COLO668 (cell line): ENCODE measurements at regions not wholly inside any gene's neighbourhood (a gene's known extent, or its start where the extent isn't known, plus 50 kb on each side); places are given as distances from the start of the nearest gene placed in this dataset.
"Not testable (repeated sequence)": the region's sequence is repeated elsewhere in the genome, so short reads cannot be mapped to it uniquely, and the experiment has no call there.

Source experiments
- DNase-seq: peaks from one replicate; lab custom pipeline; 2025; ENCODE audit not compliant: unreplicated experiment; lab: John Stamatoyannopoulos, UW

DNA sequence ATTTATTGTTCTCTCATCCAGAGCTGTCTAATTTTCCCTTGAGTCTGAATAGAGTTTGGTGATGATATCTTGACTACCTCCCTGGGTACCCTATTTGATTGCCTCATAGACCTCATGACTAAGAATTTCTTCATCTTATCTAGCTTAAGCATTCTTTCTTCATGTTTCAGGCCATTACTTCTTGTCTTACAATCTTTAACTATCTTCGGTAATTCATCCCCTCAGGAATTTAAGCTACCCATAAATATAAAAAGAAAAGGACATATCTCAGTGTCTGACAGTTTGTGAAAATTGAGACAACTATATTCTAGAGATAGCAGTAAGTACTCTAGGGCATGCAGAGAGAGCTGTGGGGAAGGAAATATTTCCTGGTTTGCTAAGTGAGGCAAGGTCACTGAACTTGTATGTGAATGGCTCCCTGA, 466.1 kb upstream of the GRID2 start:
- no peak for DNase-seq

DNA sequence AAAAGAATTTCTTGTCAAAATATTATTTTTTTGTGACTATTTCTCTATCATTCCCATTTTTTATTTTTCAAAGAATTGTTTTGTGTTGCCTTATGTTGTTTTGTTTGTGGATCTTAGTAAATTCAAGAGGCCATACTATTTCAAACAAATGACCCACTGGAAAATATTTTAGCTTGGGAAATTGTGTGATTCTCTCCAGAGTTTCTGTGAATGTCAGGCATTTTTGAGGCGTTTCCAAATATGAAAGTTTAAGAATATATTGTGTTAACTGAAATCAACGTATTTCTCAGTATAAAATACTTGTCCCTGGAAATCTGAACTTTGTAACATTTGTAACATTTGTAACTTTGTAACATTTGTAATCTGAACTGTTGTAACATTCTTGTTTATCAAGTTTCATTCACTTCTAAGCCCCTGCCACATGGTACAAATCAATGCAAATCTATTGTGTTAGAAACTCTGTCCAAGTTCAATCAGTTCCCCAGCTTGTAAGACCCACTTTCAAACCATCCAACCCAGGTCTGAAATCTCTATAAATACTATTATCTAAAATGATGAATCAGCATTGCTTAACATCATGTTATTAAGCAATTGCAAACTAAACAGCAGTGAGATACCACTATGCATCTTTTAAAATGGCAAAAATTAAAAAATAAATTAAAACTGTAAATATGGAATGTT, 465.4 kb upstream of the GRID2 start:
- no peak for DNase-seq

DNA sequence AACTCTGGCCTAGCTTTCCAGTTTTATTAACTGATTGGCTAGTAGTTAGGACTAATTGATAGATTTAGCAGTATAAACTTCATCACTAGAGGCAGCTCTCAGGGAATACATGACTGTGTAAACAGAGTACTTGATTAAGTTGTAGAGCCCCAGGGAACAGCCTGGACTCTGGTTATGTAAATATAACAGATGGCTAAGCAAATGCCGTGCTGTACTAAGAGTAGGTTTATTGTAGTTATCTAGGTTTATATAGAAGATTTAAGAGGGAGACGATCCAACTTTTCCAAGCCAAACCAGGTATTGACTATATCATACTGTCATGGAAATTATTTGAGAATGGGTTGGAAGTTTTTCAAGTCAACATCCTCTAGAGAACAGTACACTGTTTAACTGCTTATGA, 463.4 kb upstream of the GRID2 start:
- DNase-seq: peak; percentile 29

DNA sequence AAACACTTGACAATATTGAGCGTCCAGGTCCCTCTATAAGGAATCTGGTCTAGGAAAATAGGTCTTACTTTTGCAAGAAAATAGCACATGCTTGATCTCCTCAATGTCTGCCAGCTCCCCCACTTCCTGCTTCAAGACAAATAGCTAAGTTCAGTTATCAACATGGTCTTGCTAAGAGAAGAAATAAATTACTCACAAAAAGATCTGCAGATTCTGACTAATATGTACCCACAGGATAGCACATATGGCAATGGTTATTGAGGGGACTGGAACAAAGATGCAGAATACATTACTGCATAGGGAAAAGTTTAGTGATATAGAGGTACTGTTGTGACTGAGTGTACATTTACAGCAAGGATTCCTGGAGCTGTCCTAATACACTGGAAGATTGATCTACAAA, 457.5 kb upstream of the GRID2 start:
- DNase-seq: no peak

DNA sequence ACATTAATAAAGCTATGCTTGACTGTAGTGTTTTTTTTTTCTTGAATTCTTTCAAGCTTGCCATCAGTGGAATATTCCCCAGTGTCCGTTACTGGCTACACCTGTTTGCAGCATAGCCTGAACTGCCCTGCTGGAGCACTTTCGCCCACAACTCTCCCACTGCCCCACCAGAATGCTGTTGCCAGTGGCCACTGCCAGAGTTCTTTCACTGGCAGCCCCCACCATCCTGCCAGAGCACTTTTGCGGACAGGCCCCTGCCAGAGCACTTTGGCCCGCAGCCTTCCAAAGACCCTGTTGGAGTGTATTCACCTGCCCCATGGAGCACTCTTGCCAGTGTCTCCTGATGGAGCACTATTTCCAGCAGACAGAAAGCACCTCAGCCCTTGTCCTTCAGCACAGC, 452.3 kb upstream of the GRID2 start:
- DNase-seq: no peak

DNA sequence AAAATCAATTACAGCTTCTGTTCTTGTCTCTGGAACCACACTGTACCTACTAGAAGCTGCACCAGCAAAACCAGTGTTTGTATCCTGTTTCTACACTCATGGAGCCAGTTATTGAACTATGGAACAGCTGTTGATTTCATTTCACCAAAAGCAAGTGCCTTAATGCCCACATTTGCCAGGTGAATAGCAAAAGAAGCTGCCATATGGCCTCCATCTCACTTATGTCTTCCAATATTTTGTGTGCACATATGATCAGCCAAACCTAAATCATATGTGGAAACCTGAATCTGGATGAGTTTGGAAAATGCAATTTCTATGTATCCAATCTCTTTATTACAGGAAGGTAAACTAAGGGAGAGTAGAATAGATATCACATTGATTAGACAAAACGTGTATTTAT, 415.8 kb upstream of the GRID2 start:
- no peak for DNase-seq

DNA sequence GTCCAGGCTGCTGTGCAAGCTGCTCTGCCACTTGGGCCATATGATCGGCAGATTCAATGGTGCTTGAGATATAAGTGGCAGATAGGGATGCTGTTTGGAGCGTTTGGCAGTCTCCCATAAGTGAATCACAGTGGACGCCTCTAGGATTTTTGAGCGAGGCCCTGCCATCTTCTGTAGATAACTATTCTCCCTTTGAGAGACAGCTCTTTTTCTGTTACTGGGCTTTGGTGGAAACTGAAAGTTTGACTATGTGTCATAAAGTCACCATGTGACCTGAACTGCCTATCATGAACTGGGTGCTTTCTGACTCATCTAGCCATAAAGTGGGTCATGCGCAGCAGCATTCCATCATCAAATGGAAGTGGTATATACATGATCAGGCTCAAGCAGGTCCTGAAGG, 412.5 kb upstream of the GRID2 start:
- DNase-seq: not testable (repeated sequence)

DNA sequence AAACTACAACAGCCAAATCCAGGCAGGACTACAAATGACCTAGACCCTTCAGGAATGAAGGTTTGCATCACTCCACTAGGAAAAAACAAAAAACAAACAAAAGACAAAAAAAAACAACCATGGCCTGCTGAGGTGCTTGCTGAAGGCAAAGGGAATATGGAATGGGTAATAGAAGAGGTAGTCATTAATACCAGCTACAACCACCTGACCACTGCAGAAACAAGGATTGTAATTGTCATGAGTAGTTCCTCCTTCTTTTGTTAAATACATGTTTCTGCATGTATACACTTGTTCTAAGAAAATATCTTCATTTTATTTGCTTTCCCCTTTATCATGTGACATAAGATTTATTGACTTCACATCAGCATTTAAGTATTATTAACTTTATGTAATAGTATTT, 409.8 kb upstream of the GRID2 start:
- no peak for DNase-seq

DNA sequence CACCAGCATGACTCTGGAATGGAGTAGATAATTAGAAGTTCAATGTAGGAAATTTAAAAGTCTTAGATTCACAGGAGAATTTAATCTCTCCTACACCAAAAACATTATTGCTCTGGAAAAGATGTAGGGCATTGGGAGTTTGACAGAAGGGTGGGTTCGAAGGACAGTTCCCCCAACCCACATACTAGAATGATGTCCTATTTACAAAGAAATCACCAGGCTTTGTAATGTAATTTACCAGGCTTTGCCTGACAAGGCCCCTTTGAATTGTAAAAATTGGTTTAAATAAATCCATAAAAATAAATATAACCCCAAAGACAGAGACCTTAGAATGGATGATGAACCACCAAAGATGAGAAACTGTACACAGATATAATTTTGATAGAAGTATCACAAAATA, 399.2 kb upstream of the GRID2 start:
- DNase-seq: no peak

DNA sequence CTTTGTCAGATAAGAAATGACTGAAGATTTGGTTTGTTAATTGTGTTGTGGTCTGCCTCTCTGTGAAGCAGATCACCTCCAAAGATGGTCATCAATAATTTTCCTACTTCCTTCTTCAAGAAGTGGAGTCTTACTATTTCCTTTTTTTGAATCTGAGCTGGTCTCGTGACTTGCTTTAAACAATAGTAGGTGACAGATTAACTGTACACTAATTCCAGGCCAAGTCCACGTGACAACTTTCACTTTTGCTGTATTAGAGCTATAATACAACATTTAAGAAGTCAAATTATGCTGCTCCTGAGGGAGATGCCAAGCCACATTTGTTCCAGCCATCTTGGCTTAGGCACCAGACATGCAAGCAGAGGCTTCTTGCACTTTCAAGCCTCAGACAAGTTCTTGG, 393.8 kb upstream of the GRID2 start:
- no peak for DNase-seq

DNA sequence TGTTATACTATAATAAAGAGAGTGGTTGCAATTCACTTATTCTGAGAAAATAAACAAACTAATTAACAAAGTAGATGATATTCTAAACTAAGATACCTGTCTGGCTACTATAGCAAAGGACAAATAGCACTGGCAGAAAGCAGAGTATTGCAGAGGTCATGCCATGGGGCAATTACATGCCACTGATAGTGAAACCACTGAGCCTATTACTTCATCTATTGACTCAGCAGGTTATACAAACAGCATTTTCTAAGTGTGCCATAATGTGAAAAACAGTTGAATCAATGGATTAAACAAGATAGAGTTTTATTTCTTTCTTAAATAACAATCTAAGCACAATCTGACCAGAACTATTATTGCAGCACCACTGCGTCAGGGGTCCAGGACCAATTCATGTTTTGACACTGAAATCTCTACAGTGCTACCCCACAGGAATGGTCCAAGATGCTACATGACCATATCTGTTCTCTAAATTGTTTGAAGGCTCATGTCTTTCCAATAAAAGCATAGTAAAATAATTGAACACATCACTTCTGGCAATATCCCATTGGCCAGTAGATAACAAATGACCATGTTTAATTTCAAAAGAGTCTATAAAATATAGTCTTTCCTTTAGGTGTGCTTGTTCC, 389.5 kb upstream of the GRID2 start:
- DNase-seq: no peak

DNA sequence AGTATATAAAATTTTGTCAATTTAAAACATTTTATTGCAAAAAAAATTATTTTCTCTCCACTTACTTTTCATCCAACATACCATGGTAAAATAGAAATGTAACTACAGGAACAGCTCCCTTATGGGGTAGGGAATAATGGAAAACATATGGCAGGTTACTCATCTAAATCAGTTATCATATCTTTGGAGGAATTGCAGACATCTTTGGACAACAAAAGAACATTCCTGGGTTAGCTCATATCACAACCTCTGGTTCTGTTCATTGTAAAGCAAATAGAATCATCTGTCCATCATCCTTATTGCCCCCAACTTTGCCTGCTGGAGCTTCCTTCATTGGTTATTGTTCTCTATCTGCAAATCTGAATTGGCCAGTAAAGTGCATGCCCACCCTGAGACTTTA, 387.5 kb upstream of the GRID2 start:
- no peak for DNase-seq

DNA sequence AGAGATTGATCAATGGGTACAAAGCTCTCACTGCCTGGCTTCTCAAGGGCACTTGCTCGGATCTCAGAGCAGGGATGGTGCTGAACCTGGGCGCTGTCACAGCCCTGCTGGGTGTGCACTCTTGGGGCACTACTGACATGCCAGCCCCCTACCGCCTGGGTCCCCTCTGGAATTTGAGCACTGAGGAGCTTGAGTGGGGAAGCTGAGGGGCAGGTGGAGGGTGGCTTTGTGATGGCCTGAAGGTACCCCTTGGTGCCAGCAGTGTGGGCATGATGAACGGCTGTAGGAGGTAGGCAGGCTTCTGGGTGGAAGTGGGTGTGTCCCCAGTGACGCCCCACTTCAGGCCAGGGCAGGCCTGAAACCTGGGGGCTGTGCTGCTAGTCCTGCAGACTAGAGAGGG, 379.1 kb upstream of the GRID2 start:
- DNase-seq: no peak

DNA sequence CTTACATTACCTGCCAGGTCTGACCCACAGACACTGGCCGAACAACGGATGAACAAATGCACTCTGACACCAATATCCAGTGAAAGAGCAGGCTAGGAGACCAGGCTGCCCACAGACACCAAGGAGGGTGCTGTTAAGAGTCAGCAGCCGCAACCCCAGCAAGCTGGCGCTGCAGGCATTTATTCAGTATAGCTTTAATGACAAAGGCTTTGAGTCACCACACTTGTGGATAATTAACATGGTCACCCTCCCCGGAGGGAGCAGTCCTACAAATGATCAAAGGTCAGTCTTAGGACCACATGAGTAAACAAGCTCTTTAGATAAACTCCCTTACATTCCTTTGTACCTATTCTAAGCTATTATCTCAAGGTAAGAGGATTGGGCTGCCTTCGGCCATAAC, 368.5 kb upstream of the GRID2 start:
- DNase-seq: no peak

DNA sequence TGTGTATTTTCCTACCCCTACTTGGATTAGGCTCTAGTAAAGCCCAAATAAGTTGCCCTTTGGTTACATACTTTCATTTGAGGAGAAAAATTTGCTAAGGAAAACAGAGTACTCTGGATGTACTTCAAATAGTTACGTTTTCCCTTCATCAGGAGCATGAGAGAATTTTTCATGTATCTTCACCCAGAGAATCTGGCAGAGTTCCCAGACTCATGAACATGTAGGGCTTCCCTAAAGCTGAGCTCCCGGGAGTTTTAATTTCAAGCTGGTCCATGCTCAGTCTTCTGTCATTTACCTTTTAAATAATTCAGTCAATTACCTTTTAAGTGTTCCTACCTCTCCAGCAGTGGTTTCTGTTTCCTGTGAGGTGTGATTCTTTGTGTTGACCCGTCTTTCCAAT, 367.5 kb upstream of the GRID2 start:
- DNase-seq: peak; percentile 8

DNA sequence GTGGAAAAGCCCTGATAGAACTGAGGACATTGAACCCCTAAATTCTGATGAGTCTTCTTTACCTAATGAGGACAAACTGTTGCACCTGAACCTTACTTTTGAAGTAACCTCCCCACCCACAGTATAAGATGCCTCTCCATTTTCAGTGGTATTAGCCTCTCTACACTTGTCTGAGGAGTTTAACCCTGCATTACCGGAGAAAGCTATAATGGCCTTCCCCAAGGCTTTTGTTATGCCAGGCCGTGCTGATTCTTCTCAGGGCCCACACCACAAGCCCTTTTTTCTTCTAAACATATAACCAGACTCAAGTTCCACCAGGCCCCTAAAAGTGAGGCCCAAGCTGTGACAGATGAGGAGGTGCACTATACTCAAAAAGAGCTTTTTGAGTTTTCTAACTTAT, 345.8 kb upstream of the GRID2 start:
- DNase-seq: no peak

DNA sequence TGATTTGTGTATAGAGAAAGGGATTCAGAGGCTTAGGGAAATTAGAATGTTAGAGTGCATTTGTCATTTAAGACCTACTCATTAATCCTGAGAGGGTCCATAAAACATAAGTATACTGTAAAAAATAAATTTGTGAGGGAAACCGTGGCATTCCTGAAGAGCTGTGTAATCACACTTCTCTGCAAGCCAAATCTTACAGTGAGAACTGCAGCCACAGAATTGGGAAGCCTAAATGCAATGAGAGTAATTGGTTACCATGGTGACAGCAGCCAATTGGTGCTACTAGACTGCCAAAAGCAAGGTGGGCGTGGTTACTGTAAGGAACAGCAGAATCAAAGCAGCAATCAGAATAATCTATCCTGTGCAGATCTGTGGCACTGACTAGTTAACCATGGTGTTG, 345.2 kb upstream of the GRID2 start:
- no peak for DNase-seq

DNA sequence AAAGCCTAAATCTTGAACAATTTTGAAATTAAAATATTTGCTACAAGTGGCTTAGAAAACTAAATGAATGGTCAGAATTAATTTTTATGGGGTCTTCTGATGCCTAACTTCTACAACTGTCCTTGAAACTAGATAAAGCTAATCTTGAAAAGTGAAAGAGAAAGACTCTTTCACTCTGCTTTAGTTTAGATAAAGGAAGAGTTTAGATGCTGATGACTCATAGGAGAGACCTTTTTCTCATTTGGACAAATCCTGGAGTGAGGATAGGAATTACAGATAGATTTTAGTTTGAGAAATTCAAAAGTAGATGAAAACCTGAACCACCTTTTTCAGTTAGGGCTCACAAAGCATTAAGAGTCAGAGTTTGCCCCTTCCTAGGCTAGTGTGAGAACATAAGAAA, 342.3 kb upstream of the GRID2 start:
- DNase-seq: no peak

DNA sequence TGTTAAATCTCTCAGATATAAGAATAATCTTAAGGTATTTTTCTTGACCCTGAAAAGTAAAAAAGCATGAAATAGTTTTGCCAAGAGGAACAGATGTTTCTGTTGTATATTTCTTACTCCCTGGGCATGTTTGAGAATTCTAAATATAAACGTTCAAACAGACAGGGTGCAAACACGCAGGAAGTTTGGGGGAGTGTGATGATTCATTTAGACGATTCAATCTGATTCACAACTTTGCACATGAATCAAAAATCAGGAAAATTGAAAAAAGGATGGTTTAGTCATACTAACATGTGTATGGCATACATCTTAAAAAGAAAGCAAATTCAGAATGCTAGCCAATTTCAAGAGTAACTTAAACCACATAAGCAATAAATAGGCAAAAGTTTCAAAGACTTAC, 340.3 kb upstream of the GRID2 start:
- DNase-seq: no peak

DNA sequence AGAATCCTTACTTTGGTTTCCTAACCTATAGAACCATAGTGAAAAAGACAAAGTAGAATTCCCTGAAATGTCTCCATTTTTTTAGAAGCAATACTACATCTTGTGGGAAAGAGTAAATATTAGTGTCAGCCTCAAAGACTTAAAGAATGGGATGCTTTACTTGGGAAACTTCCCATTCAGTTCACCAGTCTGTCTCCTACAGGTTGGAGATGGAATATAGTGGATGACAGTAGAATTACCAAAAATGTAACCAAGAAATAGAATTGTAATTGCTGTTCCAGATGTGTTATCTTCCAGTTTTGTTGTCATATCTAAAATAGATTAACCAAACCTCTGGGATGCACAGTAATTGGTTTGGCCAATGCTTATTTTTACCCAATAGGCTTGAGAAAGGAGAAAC, 338.6 kb upstream of the GRID2 start:
- no peak for DNase-seq

DNA sequence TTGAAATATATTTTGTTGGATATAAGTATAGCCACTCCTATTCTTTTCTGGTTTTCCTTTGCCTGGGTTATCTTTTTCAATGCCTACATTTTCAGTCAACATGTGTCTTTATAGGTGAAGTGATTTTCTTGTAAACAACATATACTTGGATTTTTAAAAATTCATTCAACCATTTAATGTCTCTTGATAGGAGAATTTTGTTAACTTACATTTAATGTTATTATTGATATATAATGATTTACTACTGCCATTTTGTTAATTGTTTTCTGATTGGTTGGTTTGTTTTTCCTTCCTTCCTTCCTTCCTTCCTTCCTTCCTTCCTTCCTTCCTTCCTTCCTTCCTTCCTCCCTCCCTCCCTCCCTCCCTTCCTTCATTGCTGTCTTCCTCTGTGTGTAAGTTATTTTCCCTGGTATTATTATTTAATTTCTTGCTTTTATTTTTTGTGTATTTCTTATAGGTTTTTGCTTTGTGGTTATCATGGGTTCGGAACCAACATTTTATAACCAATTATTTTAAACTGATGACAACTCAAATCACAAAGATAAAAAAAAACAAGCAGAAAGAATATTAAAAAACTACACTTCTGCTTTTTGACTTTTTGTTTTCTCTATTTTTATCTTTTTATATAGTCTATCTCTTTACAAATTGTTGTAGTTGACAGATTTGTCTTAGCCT, 330.1 kb upstream of the GRID2 start:
- no peak for DNase-seq

DNA sequence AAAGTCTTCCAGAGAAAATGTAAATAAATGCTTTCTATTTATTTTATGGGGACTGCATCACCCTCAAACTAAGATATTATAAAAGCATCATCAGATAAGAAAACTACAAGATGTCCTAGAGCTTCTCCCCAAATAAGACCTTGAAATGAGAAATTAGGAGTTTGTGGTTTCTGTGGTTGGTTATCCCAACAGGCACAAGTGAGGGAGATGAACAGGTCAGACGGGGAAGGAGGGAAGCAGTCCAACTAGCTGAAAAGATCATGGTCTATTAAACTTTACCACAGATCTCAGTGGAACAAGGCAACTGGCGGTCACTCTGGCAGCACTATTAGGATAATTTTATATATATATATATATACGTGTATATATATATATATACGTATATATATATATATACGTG, 319.3 kb upstream of the GRID2 start:
- DNase-seq: no peak

DNA sequence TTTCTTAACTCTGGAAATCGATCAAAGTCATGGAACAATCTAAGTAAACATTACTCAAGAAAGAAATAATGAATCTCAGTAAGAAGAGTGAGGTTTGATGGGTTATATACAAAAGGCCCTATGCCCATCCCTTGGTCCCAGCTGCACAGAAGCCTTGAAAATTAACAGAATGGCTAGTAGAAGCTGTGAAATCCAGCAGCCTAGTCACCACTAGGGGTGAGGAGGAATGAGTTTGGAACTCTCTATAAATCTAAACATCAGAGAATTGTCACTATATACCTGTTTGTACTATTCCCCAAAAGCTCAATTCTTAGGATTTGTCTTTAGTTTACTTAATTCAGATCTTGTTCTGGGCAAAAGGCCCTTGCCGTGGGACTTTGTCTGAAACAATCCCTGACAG, 313.9 kb upstream of the GRID2 start:
- no peak for DNase-seq
